DOHH2 (cell line): ENCODE measurements at regions not wholly inside any gene's neighbourhood (a gene's known extent, or its start where the extent isn't known, plus 50 kb on each side); places are given as distances from the start of the nearest gene placed in this dataset.

Experiments used
- CTCF ChIP-seq: fragments of 200-600 bp; sonication (generic); IDR thresholded peaks from one replicate; pipeline ENCODE4 v1.5.1; 2014; ENCODE audit warnings: antibody characterized with exemption, mild to moderate bottlenecking, low read depth, low read length; ENCODE audit not compliant: poor library complexity, severe bottlenecking
- EZH2phosphoT487 ChIP-seq: fragments of 200-600 bp; sonication (generic); IDR thresholded peaks from 2 replicates; pipeline ENCODE4 v1.6.1; 2017; ENCODE audit warnings: borderline replicate concordance, mild to moderate bottlenecking, antibody characterized with exemption, low read length, moderate library complexity, mixed read lengths

- TF ChIP-seq CTCF (no peak), EZH2phosphoT487 (no peak)
Observed at GRCh38 chr20:55792049-55792448, 213.3 kb downstream of the CBLN4 start.
